Esophagus muscularis mucosa (tissue), 3 donors: ENCODE measurements at regions not wholly inside any gene's neighbourhood (a gene's known extent, or its start where the extent isn't known, plus 50 kb on each side); places are given as distances from the start of the nearest gene placed in this dataset.

Experiments
- POLR2AphosphoS5 ChIP-seq, 2 donors: sonication (generic); formaldehyde crosslinking; IDR thresholded peaks; one replicate each; pipeline ENCODE4 v1.6.1; 2017; ENCODE audit warnings: antibody characterized with exemption in 2 of 2
- TF ChIP-seq, protein P1 (sequence below), 3 experiments: fragments of 200-600 bp in 2 of 3; fragments of 450-650 bp in 1 of 3; sonication (generic) in 2 of 3; IDR thresholded peaks; one replicate each; pipeline ENCODE4 v1.5.1; 2017 to 2019; ENCODE audit warnings: antibody characterized with exemption in 3 of 3, mild to moderate bottlenecking in 2 of 3, moderate library complexity in 1 of 3

DNA sequence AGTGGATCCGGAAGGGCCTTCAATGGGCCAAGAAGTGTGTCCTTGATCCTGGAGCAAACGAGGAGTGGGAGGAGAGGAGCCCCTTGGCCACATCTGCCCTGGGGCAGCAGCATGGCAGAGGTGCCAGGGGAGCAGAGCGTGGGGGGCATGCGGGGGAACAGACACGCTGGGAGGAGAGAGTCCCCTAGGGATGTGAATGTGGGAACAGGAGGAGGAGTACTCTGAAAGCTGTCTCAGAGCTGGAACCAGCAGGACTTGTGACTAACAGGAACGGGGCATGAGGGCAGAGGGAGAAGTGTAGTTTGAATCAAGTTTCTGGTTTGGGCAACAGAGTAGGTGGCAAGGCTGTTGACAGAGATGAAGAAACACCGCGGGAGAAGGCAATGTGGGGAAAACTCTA, 54.5 kb upstream of the SLC35C1 start:
- TF ChIP-seq, protein P1, sequence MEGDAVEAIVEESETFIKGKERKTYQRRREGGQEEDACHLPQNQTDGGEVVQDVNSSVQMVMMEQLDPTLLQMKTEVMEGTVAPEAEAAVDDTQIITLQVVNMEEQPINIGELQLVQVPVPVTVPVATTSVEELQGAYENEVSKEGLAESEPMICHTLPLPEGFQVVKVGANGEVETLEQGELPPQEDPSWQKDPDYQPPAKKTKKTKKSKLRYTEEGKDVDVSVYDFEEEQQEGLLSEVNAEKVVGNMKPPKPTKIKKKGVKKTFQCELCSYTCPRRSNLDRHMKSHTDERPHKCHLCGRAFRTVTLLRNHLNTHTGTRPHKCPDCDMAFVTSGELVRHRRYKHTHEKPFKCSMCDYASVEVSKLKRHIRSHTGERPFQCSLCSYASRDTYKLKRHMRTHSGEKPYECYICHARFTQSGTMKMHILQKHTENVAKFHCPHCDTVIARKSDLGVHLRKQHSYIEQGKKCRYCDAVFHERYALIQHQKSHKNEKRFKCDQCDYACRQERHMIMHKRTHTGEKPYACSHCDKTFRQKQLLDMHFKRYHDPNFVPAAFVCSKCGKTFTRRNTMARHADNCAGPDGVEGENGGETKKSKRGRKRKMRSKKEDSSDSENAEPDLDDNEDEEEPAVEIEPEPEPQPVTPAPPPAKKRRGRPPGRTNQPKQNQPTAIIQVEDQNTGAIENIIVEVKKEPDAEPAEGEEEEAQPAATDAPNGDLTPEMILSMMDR (IDR thresholded peaks at IDR 0.05): no peak
- TF ChIP-seq POLR2AphosphoS5 (IDR thresholded peaks at IDR 0.05): no peak
